ENCODE measurements at regions not wholly inside any gene's neighbourhood (a gene's known extent, or its start where the extent isn't known, plus 50 kb on each side); places are given as distances from the start of the nearest gene placed in this dataset.

- no peak overlapping the region for H3K27ac Mint-ChIP-seq
- intact Hi-C loops (cut with micrococcal nuclease), result no loop called here
- H3K36me3 Mint-ChIP-seq (ENCODE audit: low read depth), result peaks cover 33% of the 10 kb centered on the region
- H3K9me3 Mint-ChIP-seq, result peaks cover 7% of the 10 kb centered on the region
- ATAC-seq (ENCODE audit: low read depth) (no peak), DNase-seq (no peak)
- no peak overlapping the region for H3K4me3 Mint-ChIP-seq
- ChIA-PET CTCF (no interaction called here), POLR2A (no interaction called here)
- H3K4me1 Mint-ChIP-seq, result no peaks in the 10 kb centered on the region
- H3K27me3 Mint-ChIP-seq, result no peaks in the 10 kb centered on the region
- TF ChIP-seq CTCF (IDR thresholded peaks at IDR 0.05), result no peak
Observed at GRCh38 chr5:116343961-116344360, 230.7 kb downstream of the SEMA6A start.

All from activated B cell treated with CpG ODN at 0.5 μM for 24 hours (primary cell).